ENCODE measurements at regions not wholly inside any gene's neighbourhood (a gene's known extent, or its start where the extent isn't known, plus 50 kb on each side); places are given as distances from the start of the nearest gene placed in this dataset.

DNA sequence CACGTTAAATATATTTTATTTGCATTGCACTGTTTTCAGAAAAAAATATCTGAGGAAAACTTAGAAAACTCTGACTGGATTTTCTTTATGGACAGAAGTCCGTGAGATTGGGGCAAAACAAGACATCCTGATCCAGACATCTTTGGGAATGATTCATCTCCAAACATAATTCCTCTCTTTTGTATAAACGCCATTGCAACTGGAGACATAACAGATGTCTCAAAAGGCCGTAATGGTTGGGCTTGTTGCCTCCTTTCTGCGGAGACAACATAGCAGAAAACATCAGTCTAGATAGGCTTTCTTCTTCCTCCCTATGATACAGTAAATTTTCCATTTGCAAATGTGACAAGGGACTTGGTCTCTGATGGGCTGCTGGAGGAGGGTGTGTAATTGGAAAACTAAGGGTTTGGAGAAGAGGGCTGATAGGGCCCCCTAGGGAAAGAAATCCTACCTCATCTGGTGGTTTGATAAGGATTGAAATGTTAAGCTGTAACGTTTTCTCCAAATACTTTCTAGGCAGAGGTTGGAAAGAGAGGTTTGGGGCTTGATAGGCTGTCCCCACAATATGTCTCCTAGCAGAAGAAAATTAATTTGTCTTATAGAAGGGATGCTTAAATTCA lies 631.5 kb upstream of the ST8SIA4 start:
- no peak overlapping the region for H3K4me3 Mint-ChIP-seq
- peaks cover 3% of the 10 kb centered on the region for H3K27me3 Mint-ChIP-seq (ENCODE audit: insufficient read depth, low read depth, poor library complexity)
- peaks cover 8% of the 10 kb centered on the region; the same call in 2 of the 3 replicates for H3K4me1 Mint-ChIP-seq
- no peak overlapping the region for H3K27ac ChIP-seq (ENCODE audit: low read depth)
- no peaks in the 10 kb centered on the region for H3K36me3 ChIP-seq (ENCODE audit: insufficient read depth)
- H3K27ac Mint-ChIP-seq = no peak overlapping the region
- no peak overlapping the region for H3K4me2 ChIP-seq
- H3K9me3 Mint-ChIP-seq = peaks cover 4% of the 10 kb centered on the region; the same call in 2 of the 3 replicates
- H3K79me2 ChIP-seq (replicated peaks; ENCODE audit: insufficient read depth) = no peaks in the 10 kb centered on the region
- no peaks in the 10 kb centered on the region for H3F3A ChIP-seq (replicated peaks; ENCODE audit: low read depth)
- H3K4me1 ChIP-seq (ENCODE audit: insufficient read depth) = 0 out of 2 replicates have a peak, but pooled peaks cover 4% of the 10 kb centered on the region
- TF ChIP-seq, protein P1, sequence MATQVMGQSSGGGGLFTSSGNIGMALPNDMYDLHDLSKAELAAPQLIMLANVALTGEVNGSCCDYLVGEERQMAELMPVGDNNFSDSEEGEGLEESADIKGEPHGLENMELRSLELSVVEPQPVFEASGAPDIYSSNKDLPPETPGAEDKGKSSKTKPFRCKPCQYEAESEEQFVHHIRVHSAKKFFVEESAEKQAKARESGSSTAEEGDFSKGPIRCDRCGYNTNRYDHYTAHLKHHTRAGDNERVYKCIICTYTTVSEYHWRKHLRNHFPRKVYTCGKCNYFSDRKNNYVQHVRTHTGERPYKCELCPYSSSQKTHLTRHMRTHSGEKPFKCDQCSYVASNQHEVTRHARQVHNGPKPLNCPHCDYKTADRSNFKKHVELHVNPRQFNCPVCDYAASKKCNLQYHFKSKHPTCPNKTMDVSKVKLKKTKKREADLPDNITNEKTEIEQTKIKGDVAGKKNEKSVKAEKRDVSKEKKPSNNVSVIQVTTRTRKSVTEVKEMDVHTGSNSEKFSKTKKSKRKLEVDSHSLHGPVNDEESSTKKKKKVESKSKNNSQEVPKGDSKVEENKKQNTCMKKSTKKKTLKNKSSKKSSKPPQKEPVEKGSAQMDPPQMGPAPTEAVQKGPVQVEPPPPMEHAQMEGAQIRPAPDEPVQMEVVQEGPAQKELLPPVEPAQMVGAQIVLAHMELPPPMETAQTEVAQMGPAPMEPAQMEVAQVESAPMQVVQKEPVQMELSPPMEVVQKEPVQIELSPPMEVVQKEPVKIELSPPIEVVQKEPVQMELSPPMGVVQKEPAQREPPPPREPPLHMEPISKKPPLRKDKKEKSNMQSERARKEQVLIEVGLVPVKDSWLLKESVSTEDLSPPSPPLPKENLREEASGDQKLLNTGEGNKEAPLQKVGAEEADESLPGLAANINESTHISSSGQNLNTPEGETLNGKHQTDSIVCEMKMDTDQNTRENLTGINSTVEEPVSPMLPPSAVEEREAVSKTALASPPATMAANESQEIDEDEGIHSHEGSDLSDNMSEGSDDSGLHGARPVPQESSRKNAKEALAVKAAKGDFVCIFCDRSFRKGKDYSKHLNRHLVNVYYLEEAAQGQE (IDR thresholded peaks at IDR 0.05; ENCODE audit: unreplicated experiment) = no peak
- TF ChIP-seq, protein P2, sequence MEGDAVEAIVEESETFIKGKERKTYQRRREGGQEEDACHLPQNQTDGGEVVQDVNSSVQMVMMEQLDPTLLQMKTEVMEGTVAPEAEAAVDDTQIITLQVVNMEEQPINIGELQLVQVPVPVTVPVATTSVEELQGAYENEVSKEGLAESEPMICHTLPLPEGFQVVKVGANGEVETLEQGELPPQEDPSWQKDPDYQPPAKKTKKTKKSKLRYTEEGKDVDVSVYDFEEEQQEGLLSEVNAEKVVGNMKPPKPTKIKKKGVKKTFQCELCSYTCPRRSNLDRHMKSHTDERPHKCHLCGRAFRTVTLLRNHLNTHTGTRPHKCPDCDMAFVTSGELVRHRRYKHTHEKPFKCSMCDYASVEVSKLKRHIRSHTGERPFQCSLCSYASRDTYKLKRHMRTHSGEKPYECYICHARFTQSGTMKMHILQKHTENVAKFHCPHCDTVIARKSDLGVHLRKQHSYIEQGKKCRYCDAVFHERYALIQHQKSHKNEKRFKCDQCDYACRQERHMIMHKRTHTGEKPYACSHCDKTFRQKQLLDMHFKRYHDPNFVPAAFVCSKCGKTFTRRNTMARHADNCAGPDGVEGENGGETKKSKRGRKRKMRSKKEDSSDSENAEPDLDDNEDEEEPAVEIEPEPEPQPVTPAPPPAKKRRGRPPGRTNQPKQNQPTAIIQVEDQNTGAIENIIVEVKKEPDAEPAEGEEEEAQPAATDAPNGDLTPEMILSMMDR (conservative IDR thresholded peaks at IDR 0.05; ENCODE audit: low read depth in 2 of 2) = 0 out of 4 replicates have a peak, but pooled peaks of 1 of the 2 experiments have one; percentile 6
- H3K27me3 ChIP-seq (ENCODE audit: insufficient read depth) = no peaks in the 10 kb centered on the region
- H3K36me3 Mint-ChIP-seq (ENCODE audit: low read depth) = peaks cover 3% of the 10 kb centered on the region; the same call in 1 of the 3 replicates
- ATAC-seq (no peak), DNase-seq (ENCODE audit: low spot score) (no peak)
- no peak overlapping the region for H3K4me3 ChIP-seq
- H2AFZ ChIP-seq = no peak overlapping the region
- H3K9me2 ChIP-seq (ENCODE audit: insufficient read depth) = peaks cover 12% of the 10 kb centered on the region
- H4K20me1 ChIP-seq (replicated peaks; ENCODE audit: insufficient read depth) = no peaks in the 10 kb centered on the region

DNA sequence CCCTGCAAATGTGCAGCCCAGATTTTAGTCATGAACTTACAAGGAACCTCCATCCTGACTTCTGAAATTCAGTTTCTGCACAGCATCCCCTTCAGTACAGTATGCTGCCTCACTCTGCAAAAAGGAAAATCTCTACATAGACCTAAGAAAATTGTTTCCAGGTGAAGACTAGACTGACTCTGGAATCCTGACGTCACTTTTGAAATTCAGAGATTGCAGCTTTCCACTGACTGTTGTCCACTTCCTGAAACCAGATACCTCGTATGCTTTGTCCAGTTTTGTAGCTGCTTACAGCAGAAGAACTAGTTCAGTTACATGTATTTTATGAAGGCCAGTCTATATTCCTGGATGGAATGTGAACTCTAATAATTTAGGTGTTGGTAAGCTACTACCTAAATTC lies 629.3 kb upstream of the ST8SIA4 start:
- Mint-ChIP-seq H3K9me3 (peaks cover 23% of the 10 kb centered on the region), H3K4me3 (no peak overlapping the region), H3K36me3 (ENCODE audit: low read depth) (peaks cover 19% of the 10 kb centered on the region; the same call in 2 of the 3 replicates), H3K4me1 (peaks cover 8% of the 10 kb centered on the region; the same call in 2 of the 3 replicates), H3K27me3 (ENCODE audit: insufficient read depth, low read depth, poor library complexity) (peaks cover under 1% of the 10 kb centered on the region), H3K27ac (no peak overlapping the region)
- DNase-seq (ENCODE audit: low spot score) (no peak), ATAC-seq (no peak)
- Histone ChIP-seq H3K4me2 (no peak overlapping the region), H3K9me2 (ENCODE audit: insufficient read depth) (peaks cover 8% of the 10 kb centered on the region), H3F3A (replicated peaks; ENCODE audit: low read depth) (no peaks in the 10 kb centered on the region), H3K4me3 (no peak overlapping the region), H3K27ac (ENCODE audit: low read depth) (no peak overlapping the region), H3K4me1 (ENCODE audit: insufficient read depth) (0 out of 2 replicates have a peak, but pooled peaks cover 4% of the 10 kb centered on the region), H2AFZ (no peak overlapping the region), H4K20me1 (replicated peaks; ENCODE audit: insufficient read depth) (no peaks in the 10 kb centered on the region), H3K27me3 (ENCODE audit: insufficient read depth) (no peaks in the 10 kb centered on the region), H3K36me3 (ENCODE audit: insufficient read depth) (peaks cover 5% of the 10 kb centered on the region; the same call in 1 of the 2 replicates), H3K79me2 (replicated peaks; ENCODE audit: insufficient read depth) (no peaks in the 10 kb centered on the region)
- TF ChIP-seq ZNF114 (CRISPR knock-in tag; IDR thresholded peaks at IDR 0.05) (no peak), EZH2 (IDR thresholded peaks at IDR 0.05; ENCODE audit: low read depth, unreplicated experiment) (no peak), NANOG (IDR thresholded peaks at IDR 0.05; ENCODE audit: borderline replicate concordance) (no peak), POLR2AphosphoS5 (IDR thresholded peaks at IDR 0.05; ENCODE audit: low read depth) (no peak), STAT1 (IDR thresholded peaks at IDR 0.05; ENCODE audit: unreplicated experiment) (no peak)
- TF ChIP-seq, protein P3, sequence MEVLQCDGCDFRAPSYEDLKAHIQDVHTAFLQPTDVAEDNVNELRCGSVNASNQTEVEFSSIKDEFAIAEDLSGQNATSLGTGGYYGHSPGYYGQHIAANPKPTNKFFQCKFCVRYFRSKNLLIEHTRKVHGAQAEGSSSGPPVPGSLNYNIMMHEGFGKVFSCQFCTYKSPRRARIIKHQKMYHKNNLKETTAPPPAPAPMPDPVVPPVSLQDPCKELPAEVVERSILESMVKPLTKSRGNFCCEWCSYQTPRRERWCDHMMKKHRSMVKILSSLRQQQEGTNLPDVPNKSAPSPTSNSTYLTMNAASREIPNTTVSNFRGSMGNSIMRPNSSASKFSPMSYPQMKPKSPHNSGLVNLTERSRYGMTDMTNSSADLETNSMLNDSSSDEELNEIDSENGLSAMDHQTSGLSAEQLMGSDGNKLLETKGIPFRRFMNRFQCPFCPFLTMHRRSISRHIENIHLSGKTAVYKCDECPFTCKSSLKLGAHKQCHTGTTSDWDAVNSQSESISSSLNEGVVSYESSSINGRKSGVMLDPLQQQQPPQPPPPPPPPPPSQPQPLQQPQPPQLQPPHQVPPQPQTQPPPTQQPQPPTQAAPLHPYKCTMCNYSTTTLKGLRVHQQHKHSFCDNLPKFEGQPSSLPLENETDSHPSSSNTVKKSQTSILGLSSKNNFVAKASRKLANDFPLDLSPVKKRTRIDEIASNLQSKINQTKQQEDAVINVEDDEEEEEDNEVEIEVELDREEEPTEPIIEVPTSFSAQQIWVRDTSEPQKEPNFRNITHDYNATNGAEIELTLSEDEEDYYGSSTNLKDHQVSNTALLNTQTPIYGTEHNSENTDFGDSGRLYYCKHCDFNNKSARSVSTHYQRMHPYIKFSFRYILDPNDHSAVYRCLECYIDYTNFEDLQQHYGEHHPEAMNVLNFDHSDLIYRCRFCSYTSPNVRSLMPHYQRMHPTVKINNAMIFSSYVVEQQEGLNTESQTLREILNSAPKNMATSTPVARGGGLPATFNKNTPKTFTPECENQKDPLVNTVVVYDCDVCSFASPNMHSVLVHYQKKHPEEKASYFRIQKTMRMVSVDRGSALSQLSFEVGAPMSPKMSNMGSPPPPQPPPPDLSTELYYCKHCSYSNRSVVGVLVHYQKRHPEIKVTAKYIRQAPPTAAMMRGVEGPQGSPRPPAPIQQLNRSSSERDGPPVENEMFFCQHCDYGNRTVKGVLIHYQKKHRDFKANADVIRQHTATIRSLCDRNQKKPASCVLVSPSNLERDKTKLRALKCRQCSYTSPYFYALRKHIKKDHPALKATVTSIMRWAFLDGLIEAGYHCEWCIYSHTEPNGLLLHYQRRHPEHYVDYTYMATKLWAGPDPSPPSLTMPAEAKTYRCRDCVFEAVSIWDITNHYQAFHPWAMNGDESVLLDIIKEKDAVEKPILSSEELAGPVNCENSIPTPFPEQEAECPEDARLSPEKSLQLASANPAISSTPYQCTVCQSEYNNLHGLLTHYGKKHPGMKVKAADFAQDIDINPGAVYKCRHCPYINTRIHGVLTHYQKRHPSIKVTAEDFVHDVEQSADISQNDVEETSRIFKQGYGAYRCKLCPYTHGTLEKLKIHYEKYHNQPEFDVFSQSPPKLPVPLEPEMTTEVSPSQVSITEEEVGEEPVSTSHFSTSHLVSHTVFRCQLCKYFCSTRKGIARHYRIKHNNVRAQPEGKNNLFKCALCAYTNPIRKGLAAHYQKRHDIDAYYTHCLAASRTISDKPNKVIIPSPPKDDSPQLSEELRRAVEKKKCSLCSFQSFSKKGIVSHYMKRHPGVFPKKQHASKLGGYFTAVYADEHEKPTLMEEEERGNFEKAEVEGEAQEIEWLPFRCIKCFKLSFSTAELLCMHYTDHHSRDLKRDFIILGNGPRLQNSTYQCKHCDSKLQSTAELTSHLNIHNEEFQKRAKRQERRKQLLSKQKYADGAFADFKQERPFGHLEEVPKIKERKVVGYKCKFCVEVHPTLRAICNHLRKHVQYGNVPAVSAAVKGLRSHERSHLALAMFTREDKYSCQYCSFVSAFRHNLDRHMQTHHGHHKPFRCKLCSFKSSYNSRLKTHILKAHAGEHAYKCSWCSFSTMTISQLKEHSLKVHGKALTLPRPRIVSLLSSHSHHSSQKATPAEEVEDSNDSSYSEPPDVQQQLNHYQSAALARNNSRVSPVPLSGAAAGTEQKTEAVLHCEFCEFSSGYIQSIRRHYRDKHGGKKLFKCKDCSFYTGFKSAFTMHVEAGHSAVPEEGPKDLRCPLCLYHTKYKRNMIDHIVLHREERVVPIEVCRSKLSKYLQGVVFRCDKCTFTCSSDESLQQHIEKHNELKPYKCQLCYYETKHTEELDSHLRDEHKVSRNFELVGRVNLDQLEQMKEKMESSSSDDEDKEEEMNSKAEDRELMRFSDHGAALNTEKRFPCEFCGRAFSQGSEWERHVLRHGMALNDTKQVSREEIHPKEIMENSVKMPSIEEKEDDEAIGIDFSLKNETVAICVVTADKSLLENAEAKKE (CRISPR knock-in tag; IDR thresholded peaks at IDR 0.05) = no peak
